GM23338 (cell line): ENCODE measurements at regions not wholly inside any gene's neighbourhood (a gene's known extent, or its start where the extent isn't known, plus 50 kb on each side); places are given as distances from the start of the nearest gene placed in this dataset.

Source experiments
- ATAC-seq: fragments of 200-7000 bp; cut with Tn5 transposase; 3 replicates; pipeline ENCODE4 v1.9.1; 2020
- DNase-seq: peaks from one replicate; pipeline ENCODE4 v3.0.0-alpha.2; 2015; ENCODE audit warnings: low spot score
- H2AFZ ChIP-seq: fragments of 200-600 bp; sonication (generic); 2 replicates; pipeline ENCODE4 v1.8.0; 2016; ENCODE audit warnings: antibody characterized with exemption, mild to moderate bottlenecking, moderate library complexity
- H3F3A ChIP-seq: fragments of 200-600 bp; sonication (generic); replicated peaks from 2 replicates; pipeline ENCODE4 v1.8.0; 2017; ENCODE audit warnings: antibody characterized with exemption, mixed run types, low read depth
- H3K27ac ChIP-seq: fragments of 200-600 bp; sonication (generic); 2 replicates; pipeline ENCODE4 v1.6.1; 2016; ENCODE audit warnings: low read depth
- H3K27me3 ChIP-seq: fragments of 200-600 bp; sonication (generic); 2 replicates; pipeline ENCODE4 v1.8.0; 2016; ENCODE audit warnings: mild to moderate bottlenecking, mixed run types, moderate library complexity; ENCODE audit not compliant: insufficient read depth
- H3K36me3 ChIP-seq: fragments of 200-600 bp; sonication (generic); 2 replicates; pipeline ENCODE4 v1.8.0; 2016; ENCODE audit warnings: mild to moderate bottlenecking; ENCODE audit not compliant: insufficient read depth
- H3K4me1 ChIP-seq: fragments of 200-600 bp; sonication (generic); 2 replicates; pipeline ENCODE4 v1.8.0; 2016; ENCODE audit warnings: mild to moderate bottlenecking, moderate library complexity; ENCODE audit not compliant: insufficient read depth
- H3K4me2 ChIP-seq: fragments of 200-600 bp; sonication (generic); 2 replicates; pipeline ENCODE4 v1.7.1; 2017; ENCODE audit warnings: mixed run types
- H3K4me3 ChIP-seq: fragments of 200-600 bp; sonication (generic); 2 replicates; pipeline ENCODE4 v1.6.1; 2016; ENCODE audit warnings: mixed run types
- H3K79me2 ChIP-seq: fragments of 200-600 bp; sonication (generic); replicated peaks from 2 replicates; pipeline ENCODE4 v1.8.0; 2017; ENCODE audit warnings: mild to moderate bottlenecking; ENCODE audit not compliant: insufficient read depth
- H3K9me2 ChIP-seq: fragments of 200-600 bp; sonication (generic); 2 replicates; pipeline ENCODE4 v1.8.0; 2017; ENCODE audit not compliant: insufficient read depth
- H4K20me1 ChIP-seq: fragments of 200-600 bp; sonication (generic); replicated peaks from 2 replicates; pipeline ENCODE4 v1.8.0; 2017; ENCODE audit warnings: mild to moderate bottlenecking; ENCODE audit not compliant: insufficient read depth
- H3K27ac Mint-ChIP-seq: 2 replicates; pipeline ENCODE4 v1.8.0; 2020; ENCODE audit warnings: inconsistent platforms, mild to moderate bottlenecking, moderate library complexity, mixed read lengths
- H3K27me3 Mint-ChIP-seq: 3 replicates; pipeline ENCODE4 v1.8.0; 2022; ENCODE audit warnings: low read depth, mild to moderate bottlenecking, moderate library complexity, mixed read lengths, inconsistent platforms; ENCODE audit not compliant: insufficient read depth, poor library complexity
- H3K36me3 Mint-ChIP-seq: 3 replicates; pipeline ENCODE4 v1.8.0; 2021; ENCODE audit warnings: low read depth, mild to moderate bottlenecking, inconsistent platforms, moderate library complexity, mixed read lengths
- H3K4me1 Mint-ChIP-seq: 3 replicates; pipeline ENCODE4 v1.8.0; 2020; ENCODE audit warnings: mild to moderate bottlenecking, inconsistent platforms, mixed read lengths
- H3K4me3 Mint-ChIP-seq: 3 replicates; pipeline ENCODE4 v1.8.0; 2021; ENCODE audit warnings: moderate library complexity, mild to moderate bottlenecking, inconsistent platforms, mixed read lengths
- H3K9me3 Mint-ChIP-seq: 3 replicates; pipeline ENCODE4 v1.8.0; 2020; ENCODE audit warnings: moderate library complexity, mild to moderate bottlenecking, inconsistent platforms, mixed read lengths
- CTCF ChIP-seq, 2 experiments: fragments of 200-600 bp in 1 of 2; sonication (generic) in 1 of 2; conservative IDR thresholded peaks; 2 replicates each; pipeline versions ENCODE4 v1.5.1 to v1.6.1; 2016 to 2017; ENCODE audit warnings: antibody characterized with exemption in 2 of 2, low read depth in 2 of 2, mild to moderate bottlenecking in 2 of 2, moderate library complexity in 1 of 2
- ETS1 ChIP-seq: IDR thresholded peaks from 2 replicates; pipeline ENCODE4 v1.6.1; 2016; ENCODE audit warnings: antibody characterized with exemption
- EZH2phosphoT487 ChIP-seq: fragments of 200-600 bp; sonication (generic); IDR thresholded peaks from one replicate; pipeline ENCODE4 v1.8.1; 2018; ENCODE audit warnings: antibody characterized with exemption; ENCODE audit not compliant: unreplicated experiment
- JUNB ChIP-seq: IDR thresholded peaks from one replicate; pipeline ENCODE4 v1.6.1; 2016; ENCODE audit warnings: antibody characterized with exemption; ENCODE audit not compliant: unreplicated experiment
- POLR2AphosphoS5 ChIP-seq: IDR thresholded peaks from 2 replicates; pipeline ENCODE4 v1.6.1; 2016; ENCODE audit warnings: antibody characterized with exemption, low read depth
- REST ChIP-seq: IDR thresholded peaks from one replicate; pipeline ENCODE4 v1.6.1; 2018; ENCODE audit warnings: antibody characterized with exemption; ENCODE audit not compliant: unreplicated experiment
- STAT1 ChIP-seq: IDR thresholded peaks from one replicate; pipeline ENCODE4 v1.6.1; 2016; ENCODE audit warnings: antibody characterized with exemption; ENCODE audit not compliant: unreplicated experiment
- ZNF331 ChIP-seq: fragments of 250-450 bp; sonication (Bioruptor Pico); IDR thresholded peaks from 2 replicates; pipeline ENCODE4 v1.5.0; 2020; ENCODE audit warnings: low read depth, mild to moderate bottlenecking, moderate library complexity
- ZNF462 ChIP-seq: fragments of 250-450 bp; sonication (Bioruptor Pico); IDR thresholded peaks from 2 replicates; pipeline ENCODE4 v1.5.0; 2020; ENCODE audit warnings: mild to moderate bottlenecking, moderate library complexity

GRCh38 chr6:40689185-40689584 lies 102.0 kb upstream of the LRFN2 start:
- no peaks in the 10 kb centered on the region for H4K20me1 ChIP-seq
- Mint-ChIP-seq H3K9me3 (peaks cover 4% of the 10 kb centered on the region; the same call in 2 of the 3 replicates), H3K36me3 (0 out of 3 replicates have a peak, but pooled peaks cover 2% of the 10 kb centered on the region), H3K4me3 (no peak overlapping the region), H3K4me1 (no peaks in the 10 kb centered on the region; the same call in 2 of the 3 replicates), H3K27ac (no peak overlapping the region), H3K27me3 (peaks cover 6% of the 10 kb centered on the region)
- ATAC-seq (no peak), DNase-seq (no peak)
- TF ChIP-seq CTCF (conservative IDR thresholded peaks at IDR 0.05; ENCODE audit: low read depth in 2 of 2) (peak in 1 of 2 experiments; percentile 12; a peak in 1 of 4 replicates), REST (no peak)
- H3K27me3 ChIP-seq, result no peaks in the 10 kb centered on the region
- no peaks in the 10 kb centered on the region for H3K36me3 ChIP-seq
- H3F3A ChIP-seq, result no peaks in the 10 kb centered on the region
- H3K27ac ChIP-seq, result no peak overlapping the region
- H3K4me2 ChIP-seq, result no peak overlapping the region
- no peaks in the 10 kb centered on the region for H3K79me2 ChIP-seq
- H3K9me2 ChIP-seq, result no peaks in the 10 kb centered on the region
- no peak overlapping the region for H3K4me3 ChIP-seq
- 0 out of 2 replicates have a peak overlapping the region, but pooled peaks have one; percentile 56 for H2AFZ ChIP-seq
- H3K4me1 ChIP-seq, result no peaks in the 10 kb centered on the region

GRCh38 chr6:40688214-40688761 lies 101.1 kb upstream of the LRFN2 start:
- no peaks in the 10 kb centered on the region for H3K27me3 ChIP-seq
- no peak for ATAC-seq
- no peaks in the 10 kb centered on the region; the same call in 2 of the 3 replicates for H3K4me1 Mint-ChIP-seq
- H3K27me3 Mint-ChIP-seq, result peaks cover 6% of the 10 kb centered on the region
- H3K4me3 ChIP-seq, result no peak overlapping the region
- H2AFZ ChIP-seq, result 0 out of 2 replicates have a peak overlapping the region, but pooled peaks have one; percentile 56
- H3K36me3 Mint-ChIP-seq, result 0 out of 3 replicates have a peak, but pooled peaks cover 2% of the 10 kb centered on the region
- no peaks in the 10 kb centered on the region for H3F3A ChIP-seq
- H3K79me2 ChIP-seq, result no peaks in the 10 kb centered on the region
- no peak overlapping the region for H3K27ac Mint-ChIP-seq
- no peaks in the 10 kb centered on the region for H4K20me1 ChIP-seq
- H3K9me3 Mint-ChIP-seq, result peaks cover 4% of the 10 kb centered on the region; the same call in 2 of the 3 replicates
- DNase-seq, result no peak
- H3K27ac ChIP-seq, result no peak overlapping the region
- no peak overlapping the region for H3K4me3 Mint-ChIP-seq
- no peaks in the 10 kb centered on the region for H3K9me2 ChIP-seq
- no peaks in the 10 kb centered on the region for H3K4me1 ChIP-seq
- no peak overlapping the region for H3K4me2 ChIP-seq
- H3K36me3 ChIP-seq, result no peaks in the 10 kb centered on the region
- no peak for TF ChIP-seq POLR2AphosphoS5
- TF ChIP-seq EZH2phosphoT487, result no peak
- no peak for TF ChIP-seq STAT1
- TF ChIP-seq ZNF462 (CRISPR knock-in tag), result no peak
- no peak for TF ChIP-seq ZNF331 (CRISPR knock-in tag)
- no peak for TF ChIP-seq ETS1
- no peak for TF ChIP-seq JUNB
